HG03469 (cell line): ENCODE measurements at regions not wholly inside any gene's neighbourhood (a gene's known extent, or its start where the extent isn't known, plus 50 kb on each side); places are given as distances from the start of the nearest gene placed in this dataset.
"Not testable (repeated sequence)": the region's sequence is repeated elsewhere in the genome, so short reads cannot be mapped to it uniquely, and the experiment has no call there.

Experiments
- ATAC-seq: cut with Tn5 transposase; IDR thresholded peaks from one replicate; pipeline ENCODE4 v1.9.1; 2021; ENCODE audit warnings: mild to moderate bottlenecking, moderate library complexity, moderate number of reproducible peaks; ENCODE audit not compliant: unreplicated experiment

GRCh38 chr13:79190932-79191331 lies 215.1 kb downstream of the RBM26 start:
- peak; percentile 18 for ATAC-seq

DNA sequence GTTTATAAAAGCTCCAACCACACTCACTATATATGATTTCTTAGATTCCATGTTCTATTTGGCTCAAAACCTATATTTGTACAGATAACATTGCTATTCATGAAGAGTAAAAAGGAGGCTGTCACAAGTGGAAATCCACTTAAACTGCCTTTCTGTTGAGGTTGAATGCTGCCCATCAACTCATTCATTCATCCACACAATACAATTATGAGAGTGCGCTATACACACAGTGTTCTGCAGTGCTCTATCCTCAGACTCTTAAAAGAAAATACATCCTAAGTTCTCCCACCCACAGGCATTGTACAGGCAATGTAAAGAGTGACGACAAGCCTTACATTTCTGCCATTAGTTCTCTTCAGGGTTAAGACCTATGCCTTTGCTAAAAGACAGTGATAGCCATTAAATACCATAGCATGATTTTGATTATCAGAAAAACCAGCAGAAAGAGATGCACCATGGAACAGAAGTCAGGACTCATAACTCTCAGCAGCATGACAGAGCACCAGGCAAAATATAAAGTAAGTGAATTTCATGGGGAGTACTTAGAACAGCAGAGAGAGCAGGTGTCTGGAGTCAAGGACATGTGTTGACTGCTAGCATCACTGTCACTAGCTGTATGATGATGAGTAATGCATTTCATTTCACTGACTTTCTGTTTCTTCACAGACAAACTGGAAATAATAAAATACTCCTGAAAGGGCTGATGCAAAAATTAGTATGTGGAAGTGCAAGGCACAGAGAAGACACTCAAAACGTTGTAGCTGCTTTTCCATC lies 218.0 kb downstream of the RBM26 start:
- no peak for ATAC-seq

DNA sequence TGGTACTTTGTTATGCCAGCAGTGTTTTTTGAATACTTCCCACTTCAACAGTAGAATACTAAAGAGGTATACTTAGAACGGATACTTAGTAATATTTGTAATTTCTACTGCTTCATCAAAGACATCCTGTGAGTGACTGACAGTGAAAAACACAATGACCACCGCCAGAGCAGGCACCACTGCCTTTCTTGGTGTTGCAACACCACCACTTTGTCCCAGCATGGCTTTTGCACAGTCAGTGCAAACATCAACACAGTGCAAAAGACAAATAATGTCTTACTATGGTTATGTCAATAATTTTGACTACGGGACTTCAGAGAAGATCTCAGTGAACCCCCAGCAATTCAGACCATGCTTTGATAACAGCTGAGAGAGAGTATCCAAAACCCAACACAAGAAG lies 220.5 kb downstream of the RBM26 start:
- ATAC-seq: no peak

GRCh38 chr13:79183231-79183630 lies 222.8 kb downstream of the RBM26 start:
- no peak for ATAC-seq

- ATAC-seq: not testable (repeated sequence)
These were observed 232.4 kb downstream of the RBM26 start for GRCh38 chr13:79173691-79174090.

DNA sequence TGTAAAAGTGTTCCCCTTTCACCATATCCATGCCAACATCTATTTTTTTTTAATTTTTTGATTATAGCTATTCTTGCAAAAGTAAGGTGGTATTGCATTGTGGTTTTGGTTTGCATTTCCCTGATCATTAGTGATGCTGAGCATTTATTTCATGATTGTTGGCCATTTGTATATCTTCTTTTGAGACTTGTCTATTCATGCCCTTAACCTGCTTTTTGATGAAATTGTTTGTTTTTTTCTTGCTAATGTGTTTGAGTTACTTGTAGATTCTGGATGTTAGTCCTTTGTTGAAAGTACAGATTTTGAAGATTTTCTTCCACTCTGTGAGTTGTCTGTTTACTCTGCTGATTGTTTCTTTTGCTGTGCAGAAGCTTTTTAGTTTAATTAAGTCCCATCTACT lies 233.1 kb downstream of the RBM26 start:
- ATAC-seq: not testable (repeated sequence)

- ATAC-seq: no peak
These were observed 234.7 kb downstream of the RBM26 start for GRCh38 chr13:79171141-79172061.

GRCh38 chr13:79160818-79161217 lies 245.2 kb downstream of the RBM26 start:
- no peak for ATAC-seq

DNA sequence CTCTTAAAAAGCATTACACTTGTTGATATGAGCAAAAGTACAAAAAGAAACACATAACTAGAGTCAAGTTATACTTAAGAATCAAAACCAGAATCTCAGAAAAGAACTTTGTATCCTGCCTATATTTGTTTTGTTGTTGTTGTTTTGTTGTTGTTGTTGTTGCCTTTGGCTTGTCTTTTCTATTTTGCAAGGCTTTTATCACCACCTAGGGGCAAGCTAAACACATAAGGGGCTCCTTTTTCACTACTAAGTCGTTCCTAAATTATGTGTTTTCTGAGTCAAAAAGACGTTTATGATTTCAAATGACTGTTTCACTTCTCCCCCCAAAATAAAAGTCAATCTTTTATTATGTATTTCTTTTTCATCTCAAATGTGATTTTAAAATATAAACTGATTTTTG lies 250.2 kb downstream of the RBM26 start:
- no peak for ATAC-seq

DNA sequence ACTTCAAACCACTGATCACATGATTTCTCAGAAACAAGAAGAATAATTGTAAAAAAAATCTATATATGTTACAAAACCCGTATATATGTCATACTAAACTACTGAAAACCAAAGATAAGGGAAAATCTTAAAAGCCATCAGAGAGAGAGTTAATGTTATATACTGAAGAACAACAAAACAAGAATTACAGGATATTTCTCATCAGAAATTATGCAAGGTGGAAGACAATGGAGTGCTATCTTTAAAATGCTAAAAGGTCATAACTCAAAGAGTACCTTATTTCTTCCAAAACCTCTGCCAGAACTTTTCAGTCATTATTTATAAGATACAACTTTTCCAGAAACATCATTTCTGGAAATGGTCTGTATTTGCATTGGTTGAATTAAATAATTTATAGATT lies 256.8 kb downstream of the RBM26 start:
- ATAC-seq: no peak

DNA sequence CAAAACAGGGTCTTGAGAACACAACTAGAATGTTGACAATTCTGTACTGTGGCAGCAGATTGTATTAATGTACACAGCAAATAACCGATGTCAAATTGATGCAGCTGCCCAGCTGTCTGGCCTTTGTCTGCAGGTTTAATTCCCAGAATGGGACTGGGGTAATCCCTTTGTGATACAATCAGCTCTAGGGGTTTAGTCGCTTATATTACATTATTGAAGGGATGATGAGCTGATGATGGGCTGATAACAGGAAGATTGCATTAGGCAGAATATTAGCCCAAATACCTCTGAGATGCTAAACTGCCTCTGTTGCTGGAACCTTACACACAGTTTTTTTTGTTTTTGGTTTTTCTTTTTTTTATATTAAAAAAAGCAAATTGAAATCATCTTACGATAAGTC lies 265.0 kb downstream of the RBM26 start:
- ATAC-seq: no peak

DNA sequence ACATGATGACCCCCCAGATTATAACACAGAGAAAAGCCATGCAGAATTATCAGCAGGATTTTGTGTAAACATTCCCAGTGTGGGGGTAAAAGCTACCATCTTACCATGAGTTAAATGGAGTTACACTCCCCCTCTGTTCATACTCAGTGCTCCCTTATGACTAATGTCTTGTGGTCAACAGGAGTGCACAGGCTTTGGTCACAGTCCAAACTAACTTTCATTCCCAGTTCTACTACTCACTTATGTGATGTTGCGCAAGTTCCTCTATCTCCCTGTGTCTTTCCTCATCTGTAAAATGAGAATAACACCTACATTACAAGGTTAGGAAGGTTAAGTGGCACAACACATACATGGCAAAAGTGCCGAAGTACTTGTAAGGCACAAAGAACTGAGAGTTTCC lies 277.9 kb downstream of the RBM26 start:
- ATAC-seq: peak; percentile 69

- ATAC-seq: no peak
These were observed 279.3 kb downstream of the RBM26 start for GRCh38 chr13:79126706-79127105.

GRCh38 chr13:79124183-79124582 lies 281.9 kb downstream of the RBM26 start:
- ATAC-seq: no peak

DNA sequence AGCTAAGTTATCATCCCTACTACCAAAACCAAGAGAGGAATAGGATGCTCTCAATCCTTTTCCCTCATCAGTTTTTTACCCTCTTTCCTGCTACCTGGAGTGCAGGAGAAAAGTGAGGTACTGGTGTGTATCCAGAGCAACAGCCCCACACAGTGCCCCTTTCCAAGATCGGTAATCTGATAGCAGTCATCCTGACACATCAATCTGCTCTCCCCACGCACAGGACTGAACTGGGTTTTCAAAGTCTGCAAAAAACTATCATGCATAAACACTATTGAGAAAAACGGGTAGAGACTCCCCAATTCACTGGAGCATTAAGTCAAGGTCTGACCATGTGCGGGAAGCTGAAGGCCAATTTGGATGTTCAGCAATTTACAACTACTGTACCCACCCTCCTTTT lies 284.8 kb downstream of the RBM26 start:
- no peak for ATAC-seq

GRCh38 chr13:79119578-79120107 lies 286.4 kb downstream of the RBM26 start:
- ATAC-seq: no peak

- no peak for ATAC-seq
These were observed 294.0 kb downstream of the RBM26 start for GRCh38 chr13:79112016-79112415.

DNA sequence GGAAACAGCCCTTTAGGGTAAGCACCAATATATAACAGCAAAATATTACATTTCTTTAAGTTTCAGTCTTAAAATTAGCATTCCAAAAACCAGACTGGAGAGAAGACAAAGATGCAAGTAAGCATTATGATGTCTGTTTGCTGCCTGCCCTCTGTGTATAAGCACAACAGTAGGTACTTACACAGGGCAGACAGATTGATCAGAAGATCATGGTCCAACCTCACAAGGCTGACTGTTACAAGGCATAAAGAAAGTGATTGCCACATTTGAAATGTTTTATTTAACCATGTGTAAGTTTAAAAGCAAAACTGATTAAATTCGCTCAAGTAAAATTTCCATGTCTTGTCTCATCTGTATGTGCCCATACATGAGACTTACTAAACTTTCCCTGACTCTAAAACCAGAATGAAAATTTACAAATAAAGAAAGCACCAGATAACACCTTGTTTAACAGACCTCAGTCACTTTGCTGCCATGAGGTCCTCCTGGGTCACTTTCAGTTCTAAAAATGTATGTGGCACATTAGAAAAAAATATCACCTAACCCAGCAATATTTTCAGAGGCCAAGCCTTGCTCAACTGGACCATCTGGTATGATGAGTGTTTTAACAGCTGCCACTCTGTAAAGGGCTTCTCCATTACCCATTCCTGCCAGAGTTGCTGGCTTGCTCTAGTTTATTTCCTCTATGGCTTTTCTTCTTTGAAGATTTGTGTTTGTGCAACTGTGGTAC lies 297.0 kb downstream of the RBM26 start:
- peak; percentile 65 for ATAC-seq

DNA sequence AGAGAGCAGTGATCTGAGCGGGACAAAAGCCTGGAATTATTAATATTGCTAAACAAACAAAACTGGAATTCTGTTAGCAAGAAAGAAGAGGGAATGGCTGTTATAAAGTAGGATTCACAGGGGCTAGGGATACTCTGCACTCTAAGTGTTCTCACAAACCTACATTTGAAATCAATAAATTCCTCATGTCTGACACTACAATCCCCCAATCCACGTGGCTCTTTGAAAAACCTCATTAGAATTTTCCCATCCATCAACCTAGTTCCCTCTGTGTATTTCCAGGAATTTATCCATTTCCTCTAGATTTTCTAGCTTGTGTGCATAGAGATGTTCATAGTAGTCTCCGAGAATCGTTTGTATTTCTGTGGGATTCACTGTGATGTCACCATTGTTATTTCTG lies 307.5 kb downstream of the RBM26 start:
- ATAC-seq: no peak

DNA sequence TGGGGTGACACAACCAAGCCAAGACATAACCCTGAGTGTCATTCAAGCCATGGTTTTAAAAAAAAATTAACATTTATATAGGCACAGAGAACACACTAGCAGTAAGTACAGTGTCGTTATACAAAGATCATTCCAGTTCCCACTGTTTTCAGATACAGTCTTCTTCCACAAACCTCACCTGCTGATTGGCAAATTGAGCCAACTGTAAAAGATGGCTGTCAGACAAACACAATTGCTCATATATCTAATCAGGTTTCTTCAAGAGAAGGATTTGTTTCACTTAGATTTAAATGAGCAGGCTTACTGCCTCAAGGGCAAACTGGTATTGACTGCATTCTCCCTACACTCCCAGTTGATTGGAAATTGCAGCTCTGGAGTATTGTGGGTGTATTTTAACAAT lies 308.9 kb downstream of the RBM26 start:
- no peak for ATAC-seq

- ATAC-seq: no peak
These were observed 310.0 kb downstream of the RBM26 start for GRCh38 chr13:79096099-79096498.
